ENCODE measurements at regions not wholly inside any gene's neighbourhood (a gene's known extent, or its start where the extent isn't known, plus 50 kb on each side); places are given as distances from the start of the nearest gene placed in this dataset.
"Not testable (repeated sequence)": the region's sequence is repeated elsewhere in the genome, so short reads cannot be mapped to it uniquely, and the experiment has no call there.

DNA sequence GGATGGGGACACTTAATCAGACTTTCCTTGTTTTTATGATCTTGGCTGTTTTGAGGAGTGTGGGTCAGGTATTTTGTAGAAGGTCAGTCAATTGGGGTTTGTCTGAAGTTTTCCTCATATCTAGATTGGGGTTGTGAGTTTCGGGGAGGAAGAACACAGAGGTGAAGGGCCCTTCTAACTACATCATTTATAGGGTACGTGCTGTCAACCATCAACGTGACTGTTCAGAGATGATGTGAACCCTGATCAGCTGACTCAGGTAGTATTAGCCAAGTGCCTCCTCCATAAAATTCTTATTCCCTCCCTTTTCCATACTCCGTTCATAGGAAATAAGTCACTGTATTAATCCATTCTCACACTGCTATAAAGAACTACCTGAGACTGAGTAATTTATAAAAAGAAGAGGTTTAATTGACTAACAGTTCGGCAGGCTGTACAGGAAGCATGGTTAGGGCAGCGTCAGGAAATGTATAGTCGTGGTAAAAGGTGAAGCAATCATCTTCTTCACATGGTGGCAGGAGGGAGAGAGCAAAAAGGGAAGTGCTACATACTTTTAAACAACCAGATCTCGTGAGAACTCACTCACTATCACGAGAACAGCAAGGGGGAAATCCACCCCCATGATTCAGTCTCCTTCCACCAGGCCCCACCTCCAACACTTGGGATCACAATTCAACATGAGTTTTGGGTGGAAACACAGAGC, 547.1 kb upstream of the LINC00305 start:
- no peak for DNase-seq

DNA sequence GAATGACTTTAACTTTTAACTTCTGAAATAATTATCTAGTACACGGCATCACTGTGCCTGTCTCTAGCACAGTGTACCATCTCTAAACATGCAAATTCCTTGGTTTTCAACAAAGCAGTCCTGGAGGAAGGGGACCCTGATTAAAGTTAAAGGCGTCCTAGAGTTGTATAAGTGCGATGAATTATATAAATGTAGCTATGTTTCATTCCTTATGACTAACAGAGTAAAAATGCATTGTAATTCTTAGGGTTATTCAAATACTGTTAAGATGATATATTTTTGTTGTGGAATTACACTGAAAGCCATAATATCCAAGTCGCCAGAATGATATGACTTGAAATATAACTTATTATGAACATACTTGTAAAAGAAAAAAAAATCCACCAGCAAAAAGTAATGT, 544.9 kb upstream of the LINC00305 start:
- DNase-seq, result no peak

DNA sequence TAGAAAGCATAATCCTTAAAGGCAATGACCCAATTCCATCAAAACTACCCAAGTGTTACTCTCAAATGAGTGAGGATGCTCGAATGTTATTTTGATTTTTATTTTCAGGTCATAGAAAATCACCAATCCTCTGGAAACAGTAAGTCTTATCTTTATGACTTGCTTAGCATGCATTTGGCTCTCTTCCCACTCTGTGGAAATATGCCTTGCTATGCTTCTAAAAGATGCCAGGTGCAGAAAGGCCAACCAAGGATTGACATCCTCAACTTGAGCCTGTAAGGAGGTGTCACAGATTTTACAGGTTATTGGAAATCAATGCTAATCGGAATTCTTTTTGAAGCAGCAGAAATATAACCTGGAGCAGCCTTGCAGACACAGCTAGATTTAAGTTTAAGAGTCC, 543.9 kb upstream of the LINC00305 start:
- no peak for DNase-seq

DNA sequence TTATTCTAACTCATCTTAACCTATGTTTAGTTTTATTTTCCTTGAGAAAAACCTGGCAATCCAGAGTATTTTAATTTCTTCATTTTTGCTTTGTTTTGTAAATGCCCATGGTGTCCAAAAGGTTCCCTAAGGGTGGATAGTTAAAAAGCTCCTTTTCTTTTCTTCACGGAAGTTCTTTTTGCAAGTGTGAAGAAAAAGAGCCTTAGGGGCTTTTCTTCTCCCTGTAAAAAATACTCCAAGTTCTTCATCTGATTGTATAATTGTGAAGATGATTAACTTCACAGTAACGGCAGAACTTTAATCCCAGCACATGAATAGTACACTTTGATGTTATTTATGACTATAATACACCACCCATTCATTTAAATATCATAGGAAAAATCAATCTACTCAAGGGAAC, 530.2 kb upstream of the LINC00305 start:
- no peak for DNase-seq

DNA sequence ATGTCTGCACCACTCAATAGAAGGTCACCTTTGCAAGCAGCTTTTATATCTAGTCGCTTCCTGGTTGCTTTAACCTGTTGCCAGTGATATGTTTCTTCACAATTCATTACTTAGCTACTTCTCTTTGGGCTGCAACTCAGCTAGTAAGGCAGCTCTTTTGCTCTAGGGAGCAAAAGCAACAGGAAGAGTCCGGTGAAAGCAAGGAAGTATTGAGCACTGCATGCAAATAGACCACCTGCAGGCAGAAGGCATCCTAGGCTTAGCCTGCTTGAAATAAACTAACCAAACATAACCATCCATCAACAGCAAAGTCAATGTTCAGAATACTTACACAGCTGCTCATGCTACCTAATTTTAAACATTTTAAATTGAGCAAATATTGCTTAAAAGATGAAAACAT, 529.2 kb upstream of the LINC00305 start:
- no peak for DNase-seq

DNA sequence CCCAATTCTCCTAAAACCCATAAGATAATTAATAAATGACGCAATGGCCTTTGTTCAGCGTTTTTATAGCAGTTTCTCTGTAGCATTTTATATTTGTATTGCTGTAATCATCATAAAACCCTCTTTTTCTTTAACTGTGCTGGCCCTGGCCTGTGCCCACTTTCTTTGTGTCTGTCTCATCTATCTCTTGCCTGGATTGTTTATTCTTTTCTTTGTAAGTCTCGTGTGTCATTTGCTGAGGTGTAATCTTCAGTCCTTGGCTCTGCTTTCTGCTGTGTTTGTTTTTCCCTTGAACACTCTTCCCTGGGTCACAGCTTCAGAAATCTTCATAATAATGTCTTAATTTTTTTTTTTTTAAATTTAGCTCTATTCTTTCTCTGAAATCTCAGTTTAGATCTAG, 525.8 kb upstream of the LINC00305 start:
- DNase-seq, result no peak

DNA sequence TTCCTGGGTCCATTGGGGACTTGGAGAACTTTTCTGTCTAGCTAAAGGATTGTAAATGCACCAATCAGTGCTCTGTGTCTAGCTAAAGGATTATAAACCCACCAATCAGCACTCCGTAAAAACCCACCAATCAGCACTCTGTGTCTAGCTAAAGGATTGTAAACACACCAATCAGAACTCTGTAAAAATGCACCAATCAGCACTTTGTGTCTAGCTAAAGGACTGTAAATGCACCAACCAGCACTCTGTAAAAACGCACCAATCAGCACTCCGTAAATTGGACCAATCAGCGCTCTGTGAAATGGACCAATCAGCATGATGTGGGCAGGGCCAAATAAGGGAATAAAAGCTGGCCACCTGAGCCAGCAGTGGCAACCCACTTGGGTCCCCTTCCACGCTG, 522.4 kb upstream of the LINC00305 start:
- DNase-seq, result not testable (repeated sequence)

DNA sequence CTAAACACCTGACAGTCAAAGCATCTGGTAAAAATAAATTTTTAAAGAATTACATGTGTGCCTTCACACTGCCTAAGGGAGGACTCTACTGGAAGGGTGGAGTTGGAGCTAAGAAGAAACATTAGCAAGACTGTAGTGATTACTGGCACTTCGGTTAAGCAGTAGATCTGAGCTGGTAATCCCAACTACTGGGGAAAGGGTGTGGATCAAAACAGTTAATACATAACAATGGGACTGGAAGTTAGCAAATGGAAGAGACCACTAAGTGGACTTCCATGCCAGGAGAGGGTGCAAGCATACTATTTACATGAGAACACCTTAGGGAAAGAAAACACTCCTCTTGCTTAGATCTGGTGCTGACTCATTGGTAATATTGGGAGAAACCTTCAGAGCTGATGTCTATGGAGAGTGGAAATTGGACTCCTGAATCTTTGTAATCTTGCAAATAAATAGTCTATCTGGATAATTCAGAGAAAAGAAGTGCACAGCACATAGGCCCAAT, 519.6 kb upstream of the LINC00305 start:
- no peak for DNase-seq

DNA sequence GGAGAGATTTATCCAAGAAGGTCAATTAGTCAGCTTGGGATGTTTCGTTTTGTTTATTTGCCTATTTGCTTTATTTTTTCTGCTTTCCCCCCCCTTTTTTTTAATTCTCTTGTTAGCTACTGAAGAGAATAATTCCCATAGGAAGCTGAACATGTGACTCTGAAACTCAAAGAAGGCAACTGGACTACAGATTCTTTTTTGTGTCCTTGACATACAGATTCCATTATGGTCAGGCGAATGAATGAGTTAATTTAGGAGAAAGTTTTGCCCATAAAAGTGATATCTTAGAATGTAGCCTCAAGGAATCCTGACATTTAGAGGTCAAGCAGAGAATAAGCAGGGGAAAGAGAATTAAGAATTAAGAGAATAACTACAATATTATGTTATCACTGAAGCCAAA, 514.2 kb upstream of the LINC00305 start:
- no peak for DNase-seq

DNA sequence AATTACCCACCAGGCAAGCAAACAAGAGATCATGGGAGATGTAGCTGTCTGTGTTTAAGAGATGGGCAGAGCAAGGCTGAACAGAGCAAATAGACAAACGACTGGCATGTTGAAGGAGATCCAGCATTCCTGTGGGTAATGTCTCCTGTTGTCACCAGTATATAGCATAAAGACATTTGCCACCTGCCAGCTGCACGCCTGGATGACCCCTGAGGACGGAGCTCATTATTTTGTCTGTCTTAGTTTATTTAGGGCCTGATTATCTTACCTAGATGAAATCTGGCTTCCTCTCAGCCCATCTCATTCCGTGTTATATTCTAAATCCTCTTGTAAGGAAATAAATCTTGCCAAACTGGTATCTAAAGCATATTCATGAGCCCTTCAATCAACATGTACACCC, 510.3 kb upstream of the LINC00305 start:
- no peak for DNase-seq

DNA sequence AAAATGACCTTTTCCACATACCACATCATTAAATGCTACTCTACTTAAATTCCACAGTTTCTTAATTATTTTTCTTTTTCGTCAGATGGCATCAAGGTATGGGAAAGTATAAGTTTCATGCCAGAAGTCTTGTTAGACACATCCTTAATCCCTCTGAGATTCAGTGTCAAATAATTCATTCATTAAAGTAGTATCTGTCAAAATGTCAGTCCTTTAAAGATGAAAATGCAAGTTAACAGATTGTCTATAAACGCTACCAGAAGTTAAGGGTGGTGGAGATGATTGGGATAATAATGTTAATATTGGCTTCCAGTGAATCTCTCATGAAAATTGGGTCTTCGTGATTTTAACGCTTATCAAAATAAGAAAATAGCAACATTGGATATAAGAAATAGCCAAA, 504.2 kb upstream of the LINC00305 start:
- no peak for DNase-seq

DNA sequence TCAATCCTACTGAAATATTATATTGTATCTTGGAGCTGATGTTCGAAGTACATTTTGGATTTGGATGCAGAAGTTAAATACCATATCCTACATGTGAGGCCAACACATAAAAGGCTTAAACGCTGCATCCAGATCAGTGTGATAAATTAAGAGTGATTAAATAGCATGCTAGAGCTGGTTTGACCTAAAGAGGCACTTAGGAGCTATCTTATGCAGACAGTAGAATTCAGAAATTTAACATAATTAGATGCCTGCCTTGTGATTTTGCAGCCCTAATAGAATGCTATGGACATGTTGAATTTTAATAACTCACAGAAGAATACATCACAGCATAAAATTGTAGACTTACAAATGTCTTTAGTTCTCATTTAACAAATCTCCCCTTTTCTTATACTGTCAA, 501.2 kb upstream of the LINC00305 start:
- DNase-seq, result no peak

DNA sequence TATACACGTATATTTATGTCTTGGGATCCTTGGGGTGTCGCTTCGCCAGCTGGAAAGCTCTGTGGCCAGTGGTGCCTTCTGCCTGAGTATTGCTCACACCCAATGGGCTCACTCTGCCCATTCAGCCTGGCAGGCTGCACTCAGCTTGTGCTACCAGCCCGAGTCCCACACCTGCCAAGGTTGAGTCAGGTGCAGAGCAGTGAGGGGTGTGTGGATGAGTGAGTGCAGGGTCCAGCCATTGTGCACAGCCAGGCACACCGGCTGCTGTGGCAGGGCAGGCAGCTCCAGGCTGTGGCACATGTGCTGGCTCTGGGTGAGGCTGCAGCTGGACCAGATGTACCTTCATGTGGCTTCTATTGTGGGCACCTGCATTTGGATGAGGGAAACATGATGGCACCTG, 496.9 kb upstream of the LINC00305 start:
- no peak for DNase-seq

DNA sequence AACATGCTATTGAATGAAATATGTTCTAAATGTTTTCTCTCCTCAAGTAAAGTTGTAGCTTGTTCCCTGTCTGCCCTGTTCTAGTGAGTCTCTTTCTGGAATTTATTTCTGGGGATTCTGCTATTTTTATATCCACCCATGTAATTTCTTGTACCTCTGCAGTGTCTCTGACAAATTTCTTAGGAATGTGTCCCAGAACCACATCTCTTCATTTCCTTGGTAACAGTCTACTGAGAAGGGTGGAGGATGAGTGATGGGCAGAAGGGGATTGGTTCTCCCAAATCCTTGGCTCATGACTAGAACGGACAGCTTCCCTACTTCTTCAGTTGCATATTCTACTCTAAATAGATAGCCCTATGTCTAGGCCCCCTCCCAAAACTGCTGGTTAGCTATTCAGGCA, 490.6 kb upstream of the LINC00305 start:
- DNase-seq, result no peak

DNA sequence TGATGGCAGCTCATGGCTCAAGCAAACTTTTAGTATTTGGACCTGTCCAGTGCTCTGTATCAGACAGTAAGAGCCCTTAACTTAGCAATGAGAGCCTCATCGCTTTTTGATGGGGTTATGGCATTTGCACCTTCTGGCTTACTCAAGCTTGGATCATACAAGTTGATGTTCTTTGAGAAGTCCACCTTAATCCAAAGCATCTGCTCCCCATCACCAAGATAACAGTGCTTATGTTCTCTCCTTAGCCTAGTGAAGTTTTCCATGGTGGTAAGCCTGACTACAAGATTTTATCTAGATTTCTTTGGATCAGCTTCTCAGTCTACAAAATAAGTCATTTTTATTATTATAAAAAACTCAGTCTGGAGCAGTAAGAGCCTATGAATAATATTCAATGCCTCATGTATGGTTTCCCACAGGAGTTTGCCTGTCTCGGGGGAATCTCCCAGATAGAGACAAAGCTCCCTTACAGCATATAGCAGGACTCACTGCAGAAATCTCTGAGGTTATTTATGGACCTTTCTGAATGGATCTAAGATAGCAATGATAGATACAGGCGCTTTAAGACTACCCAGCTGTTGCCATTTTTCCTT, 472.2 kb upstream of the LINC00305 start:
- no peak for DNase-seq

DNA sequence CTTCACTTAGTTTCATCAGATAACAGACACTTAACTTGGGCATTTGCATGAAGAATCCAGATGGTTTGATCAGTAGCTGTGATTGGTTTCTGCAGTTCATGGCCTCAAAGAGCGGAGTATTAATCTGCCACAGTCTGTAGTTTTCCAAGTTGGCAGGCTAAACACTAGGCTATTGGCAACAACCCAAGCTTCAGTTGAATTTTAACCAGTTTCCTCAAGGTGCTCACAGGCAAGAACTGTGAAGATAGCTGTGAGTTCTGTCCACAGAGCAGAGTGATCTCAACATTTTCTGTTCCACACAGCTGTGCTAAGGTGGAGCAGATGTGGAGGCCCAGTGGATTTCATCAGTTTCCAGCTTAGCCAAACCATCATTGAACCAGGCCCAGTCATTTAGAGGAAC, 469.5 kb upstream of the LINC00305 start:
- DNase-seq, result no peak

DNA sequence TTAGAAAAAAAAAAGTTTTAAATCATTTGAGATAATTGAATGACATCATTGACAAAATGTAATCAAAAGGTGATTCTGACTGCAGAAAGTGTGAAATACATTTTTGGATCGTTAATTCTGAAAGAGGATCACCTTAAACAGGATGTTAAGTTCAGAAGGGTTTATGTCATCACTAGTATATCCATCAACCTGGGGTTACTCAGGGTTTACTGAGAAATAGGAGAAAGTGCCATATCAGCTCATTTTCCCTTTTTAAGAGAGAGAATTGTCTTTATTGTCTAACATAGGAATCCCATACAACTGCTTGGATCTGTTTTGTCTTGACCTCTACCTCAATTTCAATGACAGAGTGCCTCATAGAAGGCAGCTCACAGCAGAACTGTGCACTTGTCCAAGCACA, 466.1 kb upstream of the LINC00305 start:
- DNase-seq, result no peak

DNA sequence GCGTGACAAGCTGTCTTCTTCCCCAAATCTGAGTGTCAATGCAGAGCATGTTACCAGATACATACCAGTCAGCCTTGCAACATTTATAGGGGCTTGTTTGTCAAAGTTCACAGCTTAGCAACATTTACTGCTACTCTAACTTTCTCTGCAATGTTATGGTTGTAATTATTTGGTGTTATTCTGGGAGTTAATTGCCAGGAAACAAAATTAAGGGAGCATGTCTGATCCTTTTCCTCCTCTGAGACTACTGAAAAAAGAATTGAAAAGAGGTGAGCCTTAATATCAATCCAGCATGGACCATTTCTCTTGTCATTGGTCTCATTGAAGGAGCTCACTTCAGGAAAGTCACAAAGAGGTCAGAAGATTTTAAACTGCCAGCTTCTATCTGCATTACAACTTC, 465.6 kb upstream of the LINC00305 start:
- DNase-seq, result no peak

DNA sequence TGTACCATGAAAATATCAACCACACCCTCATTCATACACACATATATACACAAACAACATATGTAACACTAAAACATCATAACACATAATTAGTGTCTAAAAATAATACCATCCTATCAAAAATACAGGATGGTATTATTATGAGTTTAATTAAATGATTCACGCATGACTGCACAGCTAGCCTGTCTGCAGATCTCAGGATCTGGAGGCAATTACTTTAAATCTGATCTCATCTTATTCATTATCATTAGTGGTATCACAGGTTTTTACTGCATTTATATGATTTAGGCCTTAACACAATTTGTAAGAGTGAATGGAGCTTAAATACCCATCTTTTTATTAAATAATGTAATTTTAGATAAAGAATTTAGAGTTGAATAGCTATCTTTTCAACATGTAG, 443.4 kb upstream of the LINC00305 start:
- no peak for DNase-seq

DNA sequence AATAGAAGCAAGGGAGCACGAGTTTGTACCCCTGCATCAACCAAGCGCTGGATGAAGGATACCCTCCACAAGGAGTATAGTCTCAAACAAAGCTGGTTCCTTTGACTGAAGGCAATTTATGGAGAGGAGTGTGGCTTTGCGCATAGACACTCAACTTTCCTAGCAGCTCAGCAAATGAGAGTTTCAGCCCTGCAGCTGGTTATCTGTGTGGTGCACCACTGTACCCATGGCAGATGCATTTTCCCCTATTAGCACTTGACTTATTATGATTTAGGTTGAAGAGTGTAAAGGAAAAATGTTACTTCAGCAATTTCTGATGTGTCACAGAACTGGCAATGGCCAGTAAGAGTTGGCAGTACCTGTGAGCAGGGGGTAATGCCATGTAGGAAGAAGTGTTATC, 440.1 kb upstream of the LINC00305 start:
- no peak for DNase-seq

DNA sequence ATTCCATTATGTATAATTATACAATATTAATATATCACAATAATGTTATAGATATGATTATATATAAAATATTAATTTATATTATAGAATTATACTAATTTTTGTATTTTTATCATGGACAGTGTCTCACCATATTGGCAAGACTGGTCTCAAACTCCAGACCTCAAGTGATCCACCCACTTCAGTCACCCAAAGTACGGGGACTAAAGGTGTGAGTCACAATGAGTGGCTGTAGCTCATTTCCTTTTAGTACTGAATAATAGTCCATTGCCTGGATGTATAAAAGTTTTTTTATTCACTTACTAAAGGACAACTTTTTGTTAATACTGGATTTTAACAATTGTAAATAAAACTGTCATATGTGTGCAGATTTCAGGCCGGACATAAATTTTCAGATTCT, 417.6 kb upstream of the LINC00305 start:
- DNase-seq, result no peak

DNA sequence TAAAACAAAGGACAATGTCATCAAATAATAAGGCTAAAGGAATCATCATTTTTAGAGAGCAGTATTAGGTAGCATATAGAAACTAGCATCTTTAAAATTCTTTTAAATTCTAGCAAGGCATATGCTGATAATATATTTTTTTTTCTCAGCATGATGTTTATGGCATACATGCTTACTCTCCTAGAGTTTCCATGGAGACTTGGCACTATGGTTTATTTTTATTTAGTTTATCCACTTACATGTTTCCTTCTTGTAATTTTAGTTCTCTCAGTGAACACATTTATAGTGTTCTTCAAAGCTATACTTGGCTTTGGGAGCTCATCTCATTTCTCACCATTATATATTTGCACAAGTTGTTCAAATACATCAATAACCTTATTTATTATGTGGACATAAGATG, 413.8 kb upstream of the LINC00305 start:
- no peak for DNase-seq

DNA sequence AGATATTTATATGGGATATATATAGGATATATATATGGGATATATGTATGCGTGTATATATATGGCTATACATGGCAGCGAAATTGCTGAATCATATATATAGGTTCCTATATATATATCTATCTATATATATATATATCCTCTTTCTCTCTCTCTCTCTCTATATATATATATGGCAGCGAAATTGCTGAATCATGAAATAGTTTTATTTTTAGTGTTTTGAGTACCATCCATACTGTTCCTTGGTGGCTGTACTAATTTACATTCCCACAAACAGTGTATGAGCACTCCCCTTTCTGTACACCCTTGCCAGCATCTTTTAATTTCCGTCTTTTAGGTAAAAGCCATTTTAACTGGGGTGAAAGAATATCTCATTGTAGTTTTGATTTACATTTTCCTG, 397.6 kb upstream of the LINC00305 start:
- DNase-seq, result no peak

DNA sequence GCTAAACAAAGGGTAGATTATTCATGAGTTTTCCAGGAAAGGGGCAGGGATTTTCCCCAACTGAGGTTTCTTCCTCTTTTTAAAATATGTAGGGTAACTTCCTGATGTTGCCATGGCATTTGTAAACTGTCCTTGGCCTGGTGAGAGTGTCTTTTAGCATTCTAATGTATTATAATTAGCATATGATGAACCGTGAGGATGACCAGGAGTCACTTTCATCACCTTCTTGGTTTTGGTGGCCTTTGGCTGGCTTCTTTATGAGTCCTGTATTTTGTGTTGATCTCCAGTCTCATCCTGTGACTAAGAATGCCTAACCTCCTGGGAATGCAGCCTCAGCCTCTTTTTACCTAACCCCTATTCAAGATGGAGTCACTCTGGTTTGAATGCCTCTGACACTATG, 391.0 kb upstream of the LINC00305 start:
- DNase-seq, result no peak

DNA sequence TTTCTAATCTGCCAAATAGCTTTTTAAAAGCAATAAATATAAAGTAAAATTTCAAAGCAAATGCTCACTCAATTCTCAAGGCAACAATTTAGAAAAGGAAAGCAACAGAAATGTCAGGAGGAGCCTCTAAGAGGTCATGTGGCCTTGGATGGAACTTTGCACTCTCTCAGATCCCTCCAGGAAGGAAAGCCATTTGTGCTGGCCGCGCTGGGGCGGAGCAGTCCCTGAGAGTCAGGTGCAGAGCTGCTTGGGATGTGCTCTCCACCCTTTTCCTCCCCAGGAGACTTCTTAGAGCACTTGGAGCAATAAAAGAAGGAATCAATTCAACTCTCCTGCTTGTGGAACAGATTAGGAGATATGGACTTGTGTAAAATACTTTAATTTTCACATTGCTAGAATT, 379.8 kb upstream of the LINC00305 start:
- no peak for DNase-seq

All from NCI-H774 (cell line).